ENCODE measurements at regions not wholly inside any gene's neighbourhood (a gene's known extent, or its start where the extent isn't known, plus 50 kb on each side); places are given as distances from the start of the nearest gene placed in this dataset.
"Not testable (repeated sequence)": the region's sequence is repeated elsewhere in the genome, so short reads cannot be mapped to it uniquely, and the experiment has no call there.

DNA sequence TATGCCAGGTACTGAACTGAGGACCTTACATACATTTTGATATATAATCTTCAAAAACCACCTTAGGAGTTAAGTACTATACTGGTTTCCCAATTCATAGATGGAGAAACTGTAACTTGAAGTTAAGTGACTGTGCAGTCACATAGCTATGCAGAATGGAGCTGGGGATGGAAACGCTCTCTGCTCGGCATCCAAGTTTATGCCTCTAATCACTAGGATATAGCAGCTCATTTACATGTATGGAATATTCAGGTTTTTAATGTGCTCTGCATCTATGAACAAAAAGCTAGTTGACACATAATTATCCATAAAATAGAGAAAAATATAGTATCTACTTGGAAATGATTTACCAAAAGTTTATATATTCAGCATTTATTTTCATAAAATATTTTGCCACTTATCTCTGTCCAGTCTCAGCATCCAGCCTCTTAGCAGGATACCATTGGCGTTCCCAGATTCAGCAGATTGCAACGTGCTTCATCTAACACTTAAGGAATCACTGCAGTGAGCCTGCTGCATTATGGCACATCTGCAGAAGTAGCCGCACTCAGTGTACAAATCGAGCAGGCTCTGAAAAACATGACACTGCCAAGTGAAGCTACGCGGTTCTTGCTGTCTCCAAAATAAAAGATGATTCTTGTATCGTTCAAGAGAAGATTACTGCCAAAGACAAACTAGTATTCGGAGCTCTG is 70.4 kb downstream of the MRPL57 start:
- Histone ChIP-seq H3K27me3 (no peaks in the 10 kb centered on the region), H3K4me3 (no peak overlapping the region), H3K9me3 (no peaks in the 10 kb centered on the region), H3K4me1 (no peaks in the 10 kb centered on the region), H3K36me3 (replicated peaks in 1 of 2; ENCODE audit: insufficient read depth in 1 of 2, low read depth in 2 of 2) (no peaks in the 10 kb centered on the region), H3K27ac (no peak overlapping the region)
- intact Hi-C loops (cut with DNase I) = no loop called here
- TF ChIP-seq, protein P1, sequence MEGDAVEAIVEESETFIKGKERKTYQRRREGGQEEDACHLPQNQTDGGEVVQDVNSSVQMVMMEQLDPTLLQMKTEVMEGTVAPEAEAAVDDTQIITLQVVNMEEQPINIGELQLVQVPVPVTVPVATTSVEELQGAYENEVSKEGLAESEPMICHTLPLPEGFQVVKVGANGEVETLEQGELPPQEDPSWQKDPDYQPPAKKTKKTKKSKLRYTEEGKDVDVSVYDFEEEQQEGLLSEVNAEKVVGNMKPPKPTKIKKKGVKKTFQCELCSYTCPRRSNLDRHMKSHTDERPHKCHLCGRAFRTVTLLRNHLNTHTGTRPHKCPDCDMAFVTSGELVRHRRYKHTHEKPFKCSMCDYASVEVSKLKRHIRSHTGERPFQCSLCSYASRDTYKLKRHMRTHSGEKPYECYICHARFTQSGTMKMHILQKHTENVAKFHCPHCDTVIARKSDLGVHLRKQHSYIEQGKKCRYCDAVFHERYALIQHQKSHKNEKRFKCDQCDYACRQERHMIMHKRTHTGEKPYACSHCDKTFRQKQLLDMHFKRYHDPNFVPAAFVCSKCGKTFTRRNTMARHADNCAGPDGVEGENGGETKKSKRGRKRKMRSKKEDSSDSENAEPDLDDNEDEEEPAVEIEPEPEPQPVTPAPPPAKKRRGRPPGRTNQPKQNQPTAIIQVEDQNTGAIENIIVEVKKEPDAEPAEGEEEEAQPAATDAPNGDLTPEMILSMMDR (IDR thresholded peaks at IDR 0.05) = no peak
- TF ChIP-seq POLR2A (IDR thresholded peaks at IDR 0.05) = no peak
- DNase-seq = no peak
- no peak for ATAC-seq
- WGBS, 2 donors = 70 to 71% methylated on average over 10 of the region's 10 CpGs

- no peak overlapping the region for H3K4me3 ChIP-seq
- DNase-seq = no peak
- TF ChIP-seq, protein P1 (IDR thresholded peaks at IDR 0.05) = no peak
- no peak for TF ChIP-seq POLR2A (IDR thresholded peaks at IDR 0.05)
- no peaks in the 10 kb centered on the region for H3K27me3 ChIP-seq
- H3K9me3 ChIP-seq = no peaks in the 10 kb centered on the region
- 69 to 77% methylated on average over 6 of the region's 6 CpGs for WGBS, 2 donors
- H3K4me1 ChIP-seq = no peaks in the 10 kb centered on the region
- intact Hi-C loops (cut with DNase I) = no loop called here
- H3K36me3 ChIP-seq (replicated peaks in 1 of 2; ENCODE audit: insufficient read depth in 1 of 2, low read depth in 2 of 2) = no peaks in the 10 kb centered on the region
- H3K27ac ChIP-seq = no peak overlapping the region
- no peak for ATAC-seq
These were observed 79.9 kb downstream of the MRPL57 start for GRCh38 chr13:21256351-21256761.

- ATAC-seq (no peak), DNase-seq (no peak)
- Histone ChIP-seq H3K9me3 (no peaks in the 10 kb centered on the region), H3K4me3 (no peak overlapping the region), H3K4me1 (no peaks in the 10 kb centered on the region), H3K27me3 (no peaks in the 10 kb centered on the region), H3K27ac (no peak overlapping the region), H3K36me3 (replicated peaks in 1 of 2; ENCODE audit: insufficient read depth in 1 of 2, low read depth in 2 of 2) (no peaks in the 10 kb centered on the region)
- intact Hi-C loops (cut with DNase I) = no loop called here
- no peak for TF ChIP-seq POLR2A (IDR thresholded peaks at IDR 0.05)
- TF ChIP-seq, protein P1 (IDR thresholded peaks at IDR 0.05) = no peak
- 53 to 60% methylated on average over 2 of the region's 2 CpGs for WGBS, 2 donors
These were observed 80.4 kb downstream of the MRPL57 start for GRCh38 chr13:21256891-21257290.

- no peaks in the 10 kb centered on the region for H3K27me3 ChIP-seq
- TF ChIP-seq, protein P1 (IDR thresholded peaks at IDR 0.05) = no peak
- no peak for TF ChIP-seq POLR2A (IDR thresholded peaks at IDR 0.05)
- intact Hi-C loops (cut with DNase I) = no loop called here
- no peak overlapping the region for H3K4me3 ChIP-seq
- no peak overlapping the region for H3K27ac ChIP-seq
- no peaks in the 10 kb centered on the region for H3K36me3 ChIP-seq (replicated peaks in 1 of 2; ENCODE audit: insufficient read depth in 1 of 2, low read depth in 2 of 2)
- ATAC-seq (no peak), DNase-seq (no peak)
- no peaks in the 10 kb centered on the region for H3K4me1 ChIP-seq
- 86 to 93% methylated on average over 13 to 50 of the region's 57 CpGs for WGBS, 2 donors
- no peaks in the 10 kb centered on the region for H3K9me3 ChIP-seq
These were observed 83.4 kb downstream of the MRPL57 start for GRCh38 chr13:21259571-21260455.

- H3K4me1 ChIP-seq; H3K9me3 ChIP-seq; DNase-seq; ATAC-seq; H3K27me3 ChIP-seq; H3K36me3 ChIP-seq (replicated peaks in 1 of 2; ENCODE audit: insufficient read depth in 1 of 2, low read depth in 2 of 2); H3K4me3 ChIP-seq; intact Hi-C loops (cut with DNase I); H3K27ac ChIP-seq: not testable (repeated sequence)
- 92 to 93% methylated on average over 18 to 34 of the region's 35 CpGs for WGBS, 2 donors
These were observed 84.3 kb downstream of the MRPL57 start for GRCh38 chr13:21260561-21261290.

DNA sequence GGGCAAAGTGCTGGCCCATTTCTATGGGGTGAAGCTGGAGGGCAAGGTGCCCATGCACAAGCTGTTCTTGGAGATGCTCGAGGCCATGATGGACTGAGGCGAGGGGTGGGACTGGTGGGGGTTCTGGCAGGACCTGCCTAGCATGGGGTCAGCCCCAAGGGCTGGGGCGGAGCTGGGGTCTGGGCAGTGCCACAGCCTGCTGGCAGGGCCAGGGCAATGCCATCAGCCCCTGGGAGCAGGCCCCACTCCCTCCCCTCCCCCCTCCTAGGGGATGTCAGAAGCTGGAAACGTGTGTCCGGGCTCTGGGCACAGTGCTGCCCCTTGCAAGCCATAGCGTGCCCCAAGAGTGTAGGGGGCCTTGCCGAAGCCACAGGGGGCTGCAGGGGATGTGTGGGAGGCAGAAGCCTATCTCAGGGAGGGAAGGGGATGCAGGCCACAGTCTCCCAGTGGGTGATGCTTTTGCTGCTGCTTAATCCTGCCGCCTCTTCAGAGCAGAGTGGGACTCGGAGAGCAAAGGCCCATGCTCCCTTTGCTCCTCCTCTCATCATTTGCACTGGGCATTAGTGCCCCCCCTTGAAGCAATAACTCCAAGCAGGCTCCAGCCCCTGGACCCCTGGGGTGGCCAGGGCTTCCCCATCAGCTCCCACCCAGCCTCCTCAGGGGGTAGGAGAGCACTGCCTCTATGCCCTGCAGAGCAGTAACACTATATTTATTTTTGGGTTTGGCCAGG is 85.2 kb downstream of the MRPL57 start:
- ATAC-seq; intact Hi-C loops (cut with DNase I); H3K27me3 ChIP-seq: not testable (repeated sequence)

GRCh38 chr13:21263909-21264308 is 87.5 kb downstream of the MRPL57 start:
- DNase-seq; H3K27ac ChIP-seq; H3K4me3 ChIP-seq; H3K9me3 ChIP-seq; ATAC-seq; H3K36me3 ChIP-seq (replicated peaks in 1 of 2; ENCODE audit: insufficient read depth in 1 of 2, low read depth in 2 of 2); intact Hi-C loops (cut with DNase I); H3K4me1 ChIP-seq; H3K27me3 ChIP-seq: not testable (repeated sequence)
- WGBS, 2 donors = 17 to 33% methylated on average over 2 to 3 of the region's 4 CpGs

More for the DNA sequence above, 85.2 kb downstream of the MRPL57 start:
- not testable (repeated sequence) for H3K9me3 ChIP-seq; H3K27ac ChIP-seq; H3K4me1 ChIP-seq; H3K36me3 ChIP-seq (replicated peaks in 1 of 2; ENCODE audit: insufficient read depth in 1 of 2, low read depth in 2 of 2); H3K4me3 ChIP-seq; DNase-seq
- WGBS, 2 donors = 44 to 73% methylated on average over 1 to 2 of the region's 9 CpGs
